CD4-positive, alpha-beta T cell treated with Interleukin-10 for 1 hour (primary cell): ENCODE measurements at regions not wholly inside any gene's neighbourhood (a gene's known extent, or its start where the extent isn't known, plus 50 kb on each side); places are given as distances from the start of the nearest gene placed in this dataset.
"Not testable (repeated sequence)": the region's sequence is repeated elsewhere in the genome, so short reads cannot be mapped to it uniquely, and the experiment has no call there.

ENCODE experiments used
- DNase-seq: peaks from one replicate; pipeline ENCODE4 v3.0.0-alpha.2; 2020

DNA sequence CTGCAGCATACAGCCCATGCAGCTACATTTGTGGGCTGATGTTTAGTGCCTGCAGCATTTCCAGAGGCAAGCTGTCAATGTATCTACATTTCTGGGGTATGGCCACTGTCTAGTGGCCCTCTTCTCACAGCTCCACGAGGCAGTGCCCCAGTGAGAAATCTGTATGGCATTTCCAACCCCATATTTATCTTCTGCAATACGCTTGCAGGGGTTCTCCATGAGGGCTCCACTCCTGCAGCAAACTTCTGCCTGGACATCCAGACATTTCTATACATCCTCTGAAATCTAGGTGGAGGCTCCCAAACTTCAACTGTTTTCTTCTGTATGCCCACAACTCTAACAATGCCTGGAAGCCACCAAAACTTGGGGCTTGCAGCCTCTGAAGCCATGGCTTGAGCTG is 502.3 kb downstream of the C6orf118 start:
- no peak for DNase-seq

DNA sequence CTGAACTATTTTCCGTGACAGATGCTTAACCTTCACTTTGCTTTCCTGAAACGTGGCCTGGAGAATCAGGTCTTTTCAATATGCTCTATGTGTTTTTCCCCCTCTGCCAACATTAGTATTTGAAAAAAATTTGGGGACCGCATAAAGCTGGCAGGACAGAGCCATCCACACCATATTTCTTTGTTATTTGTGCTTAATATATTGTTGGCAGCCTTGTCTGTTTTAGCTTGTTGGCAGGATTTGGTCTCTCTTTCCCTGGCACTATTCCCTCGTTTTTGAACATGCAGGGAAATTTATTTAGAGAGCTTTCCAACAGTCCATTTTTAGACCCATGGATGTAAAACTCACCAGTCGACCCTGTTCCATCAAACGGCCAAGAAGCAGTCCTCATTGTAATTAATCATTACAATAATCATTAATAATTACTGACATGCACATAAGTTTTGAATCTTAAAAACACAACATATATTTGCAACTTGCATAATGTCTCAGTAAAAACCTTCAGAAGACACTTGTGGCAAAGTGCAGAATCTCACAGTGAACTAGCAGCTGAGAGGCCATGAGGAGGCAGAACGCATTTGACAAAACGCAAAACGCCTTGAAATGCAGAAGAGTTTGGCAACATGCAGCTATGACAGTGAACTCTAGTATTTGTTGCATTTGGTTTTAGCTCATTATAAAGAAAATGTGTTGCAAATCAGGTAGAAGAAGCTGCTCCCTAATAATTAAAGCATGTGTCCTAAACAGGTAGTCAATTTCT is 514.2 kb downstream of the C6orf118 start:
- DNase-seq: no peak

DNA sequence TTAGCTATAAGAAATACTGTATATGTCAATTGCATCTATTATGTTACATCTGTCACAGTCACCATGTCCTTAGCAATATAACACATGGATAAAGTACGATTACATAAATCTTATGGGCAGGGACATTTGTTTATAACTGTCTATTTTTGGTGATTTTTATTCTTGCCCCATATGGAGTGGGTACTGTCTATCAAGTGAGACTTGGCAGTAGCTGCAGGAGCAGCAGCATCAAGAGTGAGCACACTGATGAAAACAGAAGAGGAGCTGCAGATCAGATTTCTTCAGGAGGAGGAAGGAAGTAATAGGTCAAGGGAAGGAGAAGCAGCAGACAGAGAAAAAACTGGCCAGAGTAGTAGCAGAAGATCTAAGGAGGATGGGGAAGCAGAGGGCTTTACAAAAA is 516.7 kb downstream of the C6orf118 start:
- DNase-seq: no peak

DNA sequence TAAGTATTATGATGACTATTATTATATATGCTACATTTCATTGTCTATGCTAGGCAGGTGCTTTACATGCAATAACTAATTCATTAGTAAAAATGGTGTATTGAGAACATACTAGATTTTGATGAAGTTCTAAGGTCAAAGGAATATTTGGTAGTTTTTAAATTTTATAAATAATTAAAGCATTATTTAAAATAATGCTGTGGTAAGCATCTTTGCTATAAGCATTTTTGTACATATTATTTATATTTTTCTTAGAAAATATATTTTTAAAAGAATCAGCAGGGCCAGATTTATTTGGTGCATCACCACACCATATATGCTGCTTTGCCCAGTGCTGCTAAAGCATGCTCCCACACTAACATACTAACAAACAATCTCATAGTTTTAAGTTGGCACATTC is 517.9 kb downstream of the C6orf118 start:
- no peak for DNase-seq

DNA sequence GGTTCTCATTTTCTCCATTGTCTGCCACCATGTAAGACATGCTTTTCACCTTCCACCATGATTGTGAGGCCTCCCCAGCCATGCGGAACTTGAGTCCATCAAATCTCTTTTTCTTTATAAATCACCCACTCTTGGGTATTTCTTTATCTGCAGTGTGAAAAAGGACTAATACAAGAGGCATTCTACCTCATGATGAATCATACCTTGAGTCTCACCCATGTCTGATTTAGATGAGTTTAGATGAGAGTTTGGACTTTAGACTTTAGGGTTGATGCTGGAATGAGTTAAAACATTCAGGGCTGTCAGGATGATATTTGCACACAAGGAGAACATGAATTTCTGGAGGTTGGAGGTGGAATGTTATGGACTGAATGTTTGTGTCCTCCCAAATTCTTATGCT is 545.6 kb downstream of the C6orf118 start:
- no peak for DNase-seq

DNA sequence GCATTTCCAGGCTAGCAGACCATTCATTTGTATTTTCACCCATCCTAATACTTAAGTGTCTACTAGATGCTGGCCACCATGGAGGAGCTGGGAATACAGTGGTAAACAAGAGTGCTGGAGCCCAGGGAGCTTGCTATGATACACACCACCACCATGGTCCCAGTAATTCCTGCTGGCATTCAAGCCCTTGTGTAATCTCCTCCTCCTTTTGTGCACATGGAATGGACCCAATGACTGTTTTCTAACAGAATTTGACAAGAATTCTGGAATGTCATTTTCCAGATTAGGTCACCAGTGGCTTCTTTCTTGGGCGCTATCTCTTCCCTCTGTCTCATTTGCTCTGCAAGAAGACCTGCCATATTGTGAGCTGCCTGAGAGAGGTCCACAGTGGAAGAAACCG is 552.0 kb downstream of the C6orf118 start:
- DNase-seq: no peak

DNA sequence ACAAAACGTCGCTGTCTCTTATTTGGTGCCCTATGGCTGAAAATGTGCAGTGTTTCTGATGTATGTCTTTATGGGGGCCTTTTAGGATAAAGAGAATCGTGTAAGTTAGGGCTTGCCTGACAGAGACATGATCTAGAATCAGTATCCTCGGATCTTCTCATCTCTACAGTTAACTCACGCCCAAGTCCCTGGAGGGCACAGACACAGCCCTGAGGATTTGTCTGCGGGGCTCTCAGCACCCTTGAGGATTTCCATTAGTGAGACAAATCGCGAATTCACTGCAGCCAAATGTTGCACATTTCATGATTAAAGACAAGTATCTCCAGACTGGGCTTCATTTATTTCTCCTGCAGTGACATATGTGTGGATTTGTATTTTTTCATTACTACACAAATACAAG is 552.7 kb downstream of the C6orf118 start:
- no peak for DNase-seq

DNA sequence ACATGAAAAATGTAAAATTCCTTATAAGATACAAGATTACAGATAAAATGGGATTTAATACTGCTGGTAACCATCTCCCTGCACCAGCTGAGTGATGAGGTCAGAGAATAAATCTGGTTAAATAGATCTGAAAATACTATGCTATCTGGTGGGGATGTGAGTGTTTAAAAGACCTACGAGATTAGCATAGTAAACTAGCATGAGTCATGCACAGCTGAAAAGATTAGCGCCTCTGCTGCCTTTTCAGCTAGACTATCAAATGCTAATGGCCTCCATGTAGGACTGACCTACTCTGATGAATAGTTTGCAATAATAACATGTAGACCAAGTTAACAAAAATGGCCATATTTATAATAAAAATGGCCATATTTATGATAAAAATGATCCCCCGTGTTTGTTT is 553.3 kb downstream of the C6orf118 start:
- no peak for DNase-seq

DNA sequence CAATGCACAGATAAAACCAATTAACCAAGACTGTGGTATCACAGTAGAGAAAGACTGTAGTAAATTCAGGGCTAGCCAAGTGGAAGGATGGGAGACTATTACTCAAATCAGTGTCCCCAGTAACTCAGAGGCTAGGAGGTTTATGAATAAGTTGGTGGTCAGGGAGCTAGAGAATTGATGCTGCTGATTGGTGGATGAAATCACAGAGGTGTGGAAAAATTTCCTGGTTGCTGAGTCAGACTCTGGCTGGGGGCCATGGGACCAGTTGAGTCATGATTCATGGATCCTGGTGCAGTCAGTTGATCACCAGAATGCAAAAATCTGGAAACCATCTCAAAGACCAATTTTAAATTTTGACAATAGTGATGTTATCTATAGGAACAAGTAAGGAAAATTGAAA is 555.9 kb downstream of the C6orf118 start:
- DNase-seq: no peak

DNA sequence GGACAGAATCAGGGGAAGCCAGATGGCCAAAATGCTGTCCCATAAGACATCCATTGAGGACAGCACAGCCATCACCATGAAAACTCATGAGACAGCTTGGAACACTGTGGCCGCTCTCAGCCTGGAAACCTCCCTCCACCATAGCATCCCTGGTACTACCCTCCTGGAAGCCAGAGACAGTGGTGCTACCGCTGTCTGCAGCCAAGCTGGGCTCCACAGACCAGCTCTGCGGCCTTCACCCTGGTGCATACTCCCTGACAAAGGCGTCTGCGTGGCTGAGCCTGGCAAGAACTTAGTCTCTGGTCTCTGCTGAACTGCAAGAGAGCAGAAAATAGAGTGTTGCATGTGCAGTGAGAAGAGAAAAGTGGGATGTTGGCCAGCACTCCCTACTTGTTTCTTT is 558.0 kb downstream of the C6orf118 start:
- no peak for DNase-seq

DNA sequence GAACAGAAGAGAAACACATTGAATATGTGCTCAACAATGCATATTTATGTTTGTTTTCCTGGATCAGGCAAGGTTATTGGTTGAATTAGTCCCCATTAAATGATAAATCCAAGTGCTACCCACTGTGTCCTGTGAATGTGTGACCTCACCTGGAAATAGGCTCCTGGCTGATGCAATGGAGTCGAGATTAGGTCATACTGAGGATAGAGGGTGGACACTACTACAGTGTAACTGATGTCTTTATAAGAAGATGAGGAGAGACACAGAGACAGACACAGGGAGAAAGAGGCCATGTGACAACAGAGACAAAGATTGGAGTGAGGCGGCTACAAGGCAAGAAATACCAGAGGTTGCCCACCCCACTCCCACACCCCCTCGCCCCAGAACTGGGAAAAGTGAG is 559.3 kb downstream of the C6orf118 start:
- DNase-seq: no peak

DNA sequence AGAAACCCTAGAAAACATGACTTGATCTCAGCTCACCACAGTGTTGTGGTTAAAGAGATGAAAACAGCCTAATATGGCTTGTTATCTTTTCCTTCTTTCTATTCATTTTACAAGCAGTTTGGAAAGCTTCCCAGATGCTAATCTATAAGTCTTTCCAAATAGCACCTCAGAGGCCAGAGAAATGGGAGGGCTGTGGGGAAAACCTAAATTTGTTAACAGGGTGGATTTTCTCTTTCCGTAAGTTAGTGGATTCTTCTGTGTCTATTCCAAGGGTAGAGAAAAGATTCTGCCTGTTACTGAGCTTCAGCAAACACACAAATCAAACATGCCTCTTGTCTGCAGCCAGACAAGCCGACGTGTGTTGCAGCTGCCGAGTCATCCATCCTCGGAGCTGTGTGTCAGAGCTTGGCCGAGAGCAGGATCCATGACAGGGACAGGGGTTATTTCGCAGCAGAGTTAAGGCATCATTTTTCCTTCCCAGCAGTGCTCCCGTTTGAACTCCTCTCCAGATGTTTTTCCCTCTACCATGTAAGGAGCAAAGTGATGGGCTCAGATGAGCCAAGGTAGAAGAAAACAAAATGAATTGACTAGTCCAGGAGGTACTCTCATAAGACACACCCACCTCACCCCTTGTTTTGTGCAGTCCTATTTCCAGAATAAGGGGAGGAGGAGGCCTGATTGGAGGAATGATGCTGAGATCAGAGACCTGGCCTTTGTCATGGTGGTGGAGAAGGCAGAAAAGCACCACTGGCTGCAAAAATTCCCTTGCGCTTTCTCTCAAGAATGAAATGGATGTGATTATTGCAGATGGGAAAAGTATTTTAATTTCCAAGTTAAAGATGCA is 560.0 kb downstream of the C6orf118 start:
- DNase-seq: no peak

DNA sequence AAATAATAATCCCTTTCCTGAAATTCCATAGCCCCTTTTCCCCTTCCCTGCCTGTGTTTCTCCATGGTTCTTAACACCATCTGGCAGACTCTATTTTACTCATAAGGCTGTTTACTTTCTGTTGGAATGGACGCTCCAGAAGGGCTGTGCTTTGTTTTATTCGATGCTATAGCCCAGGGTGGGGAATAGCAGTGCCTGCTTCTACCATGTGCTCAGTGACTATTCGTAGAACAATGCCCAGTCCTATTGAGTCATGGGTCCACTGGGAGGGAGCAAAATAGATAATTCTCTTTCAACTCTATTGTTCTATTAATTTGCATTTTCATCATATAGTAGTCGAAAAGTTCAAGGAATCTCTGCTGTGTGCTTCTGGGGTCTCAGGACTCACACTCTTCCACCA is 565.1 kb downstream of the C6orf118 start:
- no peak for DNase-seq

DNA sequence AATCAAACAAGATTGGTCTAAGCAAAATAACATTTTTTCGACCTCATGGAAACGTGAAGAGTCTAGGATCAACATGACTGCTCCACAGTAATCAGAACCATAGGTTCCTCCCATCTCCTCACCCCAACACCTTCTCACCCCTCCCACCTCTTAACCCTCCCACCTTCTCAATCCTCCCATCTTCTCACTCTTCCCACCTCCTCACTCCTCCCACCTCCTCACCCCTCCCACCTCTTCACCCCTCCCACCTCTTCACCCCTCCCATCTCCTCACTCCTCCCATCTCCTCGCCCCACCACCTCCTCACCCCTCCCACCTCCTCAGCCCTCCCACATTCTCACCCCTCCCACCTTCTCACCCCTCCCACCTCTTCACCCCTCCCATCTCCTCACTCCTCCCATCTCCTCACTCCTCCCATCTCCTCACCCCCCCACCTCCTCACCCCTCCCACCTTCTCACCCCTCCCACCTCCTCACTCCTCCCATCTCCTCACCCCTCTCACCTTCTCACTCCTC is 567.4 kb downstream of the C6orf118 start:
- DNase-seq: no peak

DNA sequence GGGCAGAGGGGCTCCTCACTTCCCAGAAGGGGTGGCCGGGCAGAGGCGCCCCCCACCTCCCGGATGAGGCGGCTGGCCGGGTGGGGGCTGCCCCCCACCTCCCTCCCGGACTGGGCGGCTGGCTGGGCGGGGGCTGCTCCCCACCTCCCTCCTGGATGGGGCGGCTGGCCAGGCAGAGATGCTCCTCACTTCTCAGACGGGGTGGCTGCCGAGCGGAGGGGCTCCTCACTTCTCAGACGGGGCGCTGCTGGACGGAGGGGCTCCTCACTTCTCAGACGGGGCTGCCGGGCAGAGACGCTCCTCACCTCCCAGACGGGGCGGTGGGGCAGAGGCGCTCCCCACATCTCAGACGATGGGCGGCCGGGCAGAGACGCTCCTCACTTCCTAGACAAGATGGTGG is 573.3 kb downstream of the C6orf118 start:
- DNase-seq: not testable (repeated sequence)

DNA sequence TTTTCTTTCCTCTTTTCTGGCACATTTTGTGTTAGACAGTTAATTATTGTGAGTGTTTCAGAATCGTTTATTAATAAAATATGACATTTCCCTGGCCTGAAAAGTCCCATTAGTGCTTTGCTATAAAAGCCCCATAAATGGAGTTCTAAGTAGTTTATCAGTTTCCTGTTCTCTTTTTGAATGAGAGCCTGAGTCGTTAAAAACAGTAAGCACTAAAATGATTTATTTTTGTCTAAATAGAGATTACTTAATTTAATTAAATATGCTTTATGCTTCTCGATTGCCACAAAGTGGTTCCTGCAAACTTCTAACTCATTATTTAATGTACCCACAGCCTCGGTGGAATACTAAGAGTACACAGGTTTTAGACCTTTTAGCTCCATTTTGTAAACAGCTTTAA is 577.9 kb downstream of the C6orf118 start:
- no peak for DNase-seq

DNA sequence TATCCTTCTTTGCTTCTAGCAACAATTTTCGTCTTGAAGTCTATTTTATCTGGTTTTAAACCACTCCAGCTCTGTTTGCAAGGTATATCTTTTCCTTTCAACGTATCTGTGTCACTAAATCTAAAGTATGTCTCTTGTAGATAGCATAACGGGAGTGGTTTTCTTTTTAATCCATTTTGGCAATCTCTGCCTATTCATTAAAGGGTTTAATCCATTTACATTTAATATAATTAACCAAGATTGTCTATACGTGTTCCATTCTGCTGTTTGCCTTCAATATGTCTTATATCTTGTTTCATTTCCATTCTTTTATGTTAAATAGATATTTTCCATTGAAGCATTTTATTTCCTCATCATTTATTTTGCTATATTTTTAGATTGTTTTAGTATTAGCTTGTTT is 587.9 kb downstream of the C6orf118 start:
- DNase-seq: no peak

DNA sequence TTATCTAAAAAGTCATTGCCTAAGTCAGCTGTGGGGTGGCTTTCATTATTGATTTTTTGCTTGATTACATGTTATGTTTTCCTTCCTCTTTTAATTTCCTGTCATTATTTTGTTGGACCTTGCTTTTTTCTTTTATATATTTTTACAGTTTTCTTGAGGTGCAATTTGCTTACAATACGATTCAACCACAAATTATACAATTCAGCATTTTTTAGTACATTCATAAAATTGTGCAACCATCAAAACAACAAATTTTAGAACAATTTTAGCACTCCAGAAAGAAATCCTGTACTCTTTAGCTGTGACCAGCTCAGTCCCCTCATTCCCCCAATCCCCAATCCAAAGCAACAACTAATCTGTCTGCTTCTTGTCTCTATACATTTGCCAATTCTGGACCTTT is 608.9 kb downstream of the C6orf118 start:
- DNase-seq: no peak

DNA sequence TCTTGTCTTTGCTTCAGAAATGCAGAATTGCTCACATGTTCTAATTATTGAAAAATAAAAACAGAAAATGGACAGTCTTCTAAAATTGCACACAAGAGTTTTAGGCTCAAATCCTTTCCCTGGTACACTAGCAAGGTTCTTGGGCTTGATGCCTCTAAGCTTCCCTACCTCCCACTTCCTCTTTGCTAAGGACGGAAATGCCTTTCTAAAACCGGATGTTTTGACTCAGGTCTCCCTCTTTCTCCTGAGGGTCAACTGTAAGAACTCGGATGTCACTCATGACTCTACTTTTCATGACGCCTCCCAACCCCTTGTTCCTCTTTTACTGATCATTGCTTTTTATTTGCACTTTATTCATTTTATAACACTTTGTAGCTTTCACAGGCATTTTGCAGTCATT is 613.5 kb downstream of the C6orf118 start:
- no peak for DNase-seq

DNA sequence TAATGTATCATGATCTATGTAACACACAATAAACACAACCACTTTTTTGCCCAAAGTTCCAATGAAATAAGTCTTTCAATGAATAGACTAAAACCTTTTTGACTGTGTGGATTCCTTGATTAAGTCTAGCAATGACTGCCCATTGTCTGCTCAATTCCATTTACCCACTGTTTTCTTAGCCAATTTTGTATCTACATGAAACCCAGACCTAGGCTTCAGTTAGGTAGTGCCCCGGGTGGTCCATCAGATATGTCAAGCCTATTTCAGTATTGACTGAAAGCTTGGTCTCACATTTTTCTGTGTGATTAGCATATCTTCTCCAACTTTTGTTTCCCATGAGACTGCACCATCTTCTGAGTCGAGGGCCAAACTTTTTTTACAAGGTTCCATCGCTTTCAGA is 615.0 kb downstream of the C6orf118 start:
- DNase-seq: no peak

DNA sequence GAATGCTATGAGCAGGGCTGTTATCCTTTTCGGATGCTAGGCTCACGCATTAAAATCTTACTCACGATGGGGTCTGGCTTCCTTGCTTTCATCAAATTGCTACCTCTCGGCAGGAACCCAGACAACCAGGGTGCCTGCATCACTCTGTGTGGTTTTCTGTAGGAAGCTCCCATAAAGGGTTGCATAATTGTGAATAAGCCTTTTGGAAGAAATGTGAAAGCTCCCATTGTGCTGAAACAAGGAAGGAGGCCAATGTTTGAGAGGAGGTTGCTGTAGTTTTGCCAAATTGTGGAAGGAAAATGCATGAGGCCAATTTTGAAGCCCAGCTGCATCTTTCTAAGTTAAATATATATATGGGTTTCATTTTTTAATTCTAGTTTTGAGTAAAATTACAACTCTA is 615.5 kb downstream of the C6orf118 start:
- DNase-seq: no peak

DNA sequence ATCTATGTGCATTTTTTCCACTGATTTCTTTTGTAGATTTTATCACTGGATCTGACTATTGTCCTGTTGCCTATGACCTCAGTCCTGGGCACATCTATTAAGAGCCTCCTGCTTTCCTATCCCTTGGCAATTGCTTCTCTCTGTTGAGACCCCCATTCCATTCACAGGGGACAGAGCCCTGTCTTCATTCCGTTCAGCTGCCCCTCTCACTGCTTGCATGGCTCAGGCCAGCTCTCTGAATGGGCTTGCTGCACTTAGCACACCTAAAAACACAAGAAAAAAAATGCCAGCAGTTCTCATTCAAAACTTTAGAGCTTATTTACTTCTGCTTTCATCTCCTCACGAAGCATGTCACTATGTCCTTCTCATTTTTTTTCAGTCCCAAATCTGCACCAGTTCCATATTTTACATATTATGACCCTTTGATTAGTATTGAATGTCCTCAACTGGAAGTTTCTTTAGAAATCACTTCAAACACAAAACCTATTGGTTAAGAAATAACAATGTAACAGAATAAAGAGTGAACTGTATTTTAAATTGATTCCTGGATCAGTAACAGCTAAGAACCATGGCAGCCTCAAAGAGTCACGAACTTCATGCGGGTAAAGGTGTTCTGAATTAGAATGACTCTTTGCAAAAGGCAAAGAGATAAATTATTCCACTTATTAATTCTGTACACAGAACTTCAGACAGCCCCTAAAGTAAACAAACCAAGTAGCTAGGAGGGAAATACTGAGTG is 616.5 kb downstream of the C6orf118 start:
- no peak for DNase-seq

DNA sequence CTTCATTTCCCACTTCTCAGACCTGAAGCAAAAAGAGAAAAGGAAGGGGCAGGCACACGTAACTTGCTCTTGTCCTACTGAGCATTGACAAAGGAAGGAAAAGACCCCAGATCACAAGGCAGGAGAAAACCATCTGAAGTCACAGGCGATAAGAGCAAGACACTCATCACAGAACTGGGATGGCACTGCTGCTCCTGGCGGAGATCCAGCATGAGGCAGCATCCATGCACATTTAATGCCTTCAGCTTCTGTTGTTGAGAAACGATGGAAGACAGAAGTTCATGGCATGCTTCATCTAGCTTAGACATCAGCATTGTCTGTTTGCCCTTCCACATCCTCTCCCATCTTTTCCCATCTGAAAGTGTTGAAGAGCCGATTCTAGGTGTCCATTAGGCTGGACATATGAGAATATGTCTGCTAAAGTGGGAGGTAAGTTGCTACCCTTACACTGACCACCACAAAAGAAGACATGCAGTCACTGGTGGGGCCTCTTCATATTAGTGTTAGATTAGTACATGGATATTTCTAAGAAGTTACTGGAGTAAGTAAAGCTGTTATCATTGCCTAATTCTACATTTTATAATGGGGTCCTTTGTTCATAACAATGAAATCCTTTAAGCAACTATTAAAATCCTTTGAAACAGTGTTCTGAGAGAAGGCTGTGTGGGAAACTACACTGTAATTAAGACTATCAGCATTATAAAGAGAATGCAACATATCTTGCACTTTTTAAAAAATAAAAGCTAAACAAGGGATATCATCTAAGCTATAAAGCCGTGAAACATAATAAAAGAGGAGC is 618.5 kb downstream of the C6orf118 start:
- no peak for DNase-seq
